Keratinocyte (primary cell): ENCODE measurements at regions not wholly inside any gene's neighbourhood (a gene's known extent, or its start where the extent isn't known, plus 50 kb on each side); places are given as distances from the start of the nearest gene placed in this dataset.
A peak's percentile ranks its signal among the peaks of the same experiment; 100 is the strongest.
"Not testable (repeated sequence)": the region's sequence is repeated elsewhere in the genome, so short reads cannot be mapped to it uniquely, and the experiment has no call there.

Experiments used
- DNase-seq: peaks from one replicate; pipeline ENCODE4 v3.0.0-alpha.2; 2011; ENCODE audit warnings: low read depth, missing footprints, low spot score
- FAIRE-seq: peaks from 2 replicates; lab custom pipeline; 2011; peaks lifted over from hg19 to GRCh38; lab: Jason Lieb, UNC
- H2AFZ ChIP-seq: 2 replicates; pipeline ENCODE4 v1.6.0; 2012; ENCODE audit warnings: low read length, control low read depth, inconsistent platforms; ENCODE audit not compliant: control insufficient read depth
- H3K27ac ChIP-seq: 2 replicates; pipeline ENCODE4 v1.5.1; 2011; ENCODE audit warnings: low read length; ENCODE audit not compliant: control insufficient read depth, insufficient read depth
- H3K27me3 ChIP-seq: 3 replicates; pipeline ENCODE4 v1.6.0; 2011; ENCODE audit warnings: low read length; ENCODE audit not compliant: control insufficient read depth, insufficient read depth; ENCODE audit errors: extremely low read depth
- H3K36me3 ChIP-seq, 2 experiments: 2 replicates in 1 of 2; 3 replicates in 1 of 2; pipeline ENCODE4 v1.5.1; 2011; ENCODE audit warnings: low read length in 2 of 2, mild to moderate bottlenecking in 1 of 2; ENCODE audit not compliant: control insufficient read depth in 2 of 2, insufficient read depth in 2 of 2; ENCODE audit errors: extremely low read depth in 1 of 2
- H3K4me1 ChIP-seq: 3 replicates; pipeline ENCODE4 v1.5.1; 2011; ENCODE audit warnings: low read length; ENCODE audit not compliant: control insufficient read depth, insufficient read depth; ENCODE audit errors: extremely low read depth
- H3K4me2 ChIP-seq: 3 replicates; pipeline ENCODE4 v1.6.0; 2011; ENCODE audit warnings: low read depth, low read length; ENCODE audit not compliant: control insufficient read depth, insufficient read depth; ENCODE audit errors: extremely low read depth
- H3K4me3 ChIP-seq, 3 experiments: fragments of 200-600 bp in 1 of 3; sonication (generic) in 1 of 3; 2 replicates in 2 of 3; 3 replicates in 1 of 3; pipeline ENCODE4 v1.5.1; 2011 to 2016; ENCODE audit warnings: low read length in 3 of 3, mild to moderate bottlenecking in 3 of 3, control low read depth in 2 of 3, inconsistent platforms in 1 of 3, low read depth in 1 of 3, mixed read lengths in 1 of 3, mixed run types in 1 of 3, moderate library complexity in 1 of 3; ENCODE audit not compliant: control insufficient read depth in 2 of 3, insufficient read depth in 2 of 3; ENCODE audit errors: extremely low read depth in 1 of 3
- H3K79me2 ChIP-seq: 2 replicates; pipeline ENCODE4 v1.6.0; 2012; ENCODE audit warnings: low read length; ENCODE audit not compliant: control insufficient read depth, insufficient read depth
- H3K9ac ChIP-seq: 3 replicates; pipeline ENCODE4 v1.6.0; 2011; ENCODE audit warnings: low read length; ENCODE audit not compliant: control insufficient read depth, insufficient read depth; ENCODE audit errors: extremely low read depth
- H3K9me1 ChIP-seq: 3 replicates; pipeline ENCODE4 v1.6.0; 2011; ENCODE audit warnings: low read length; ENCODE audit not compliant: control insufficient read depth, insufficient read depth; ENCODE audit errors: extremely low read depth
- H3K9me3 ChIP-seq: 2 replicates; pipeline ENCODE4 v1.5.1; 2012; ENCODE audit warnings: low read depth, low read length; ENCODE audit not compliant: control insufficient read depth
- H4K20me1 ChIP-seq: 3 replicates; pipeline ENCODE4 v1.6.0; 2011; ENCODE audit warnings: low read length; ENCODE audit not compliant: control insufficient read depth, insufficient read depth; ENCODE audit errors: extremely low read depth
- EZH2 ChIP-seq: IDR thresholded peaks from one replicate; pipeline ENCODE4 v1.6.1; 2012; ENCODE audit warnings: inconsistent platforms, mild to moderate bottlenecking, low read length, moderate library complexity
- dilution Hi-C: fragments of 300-500 bp; cut with MboI; formaldehyde crosslinking; loops from one replicate; pipeline ENCODE4 v1.7.0; 2020; ENCODE audit warnings: low sequenced_read_pairs; ENCODE audit not compliant: extremely low pct_ligation_motif_present
- TF ChIP-seq, protein P1 (sequence below), 3 experiments: IDR thresholded peaks in 1 of 3; conservative IDR thresholded peaks in 1 of 3; optimal IDR thresholded peaks in 1 of 3; 2 replicates in 2 of 3; 3 replicates in 1 of 3; pipeline versions ENCODE3 to v1.5.1; 2011; ENCODE audit warnings: low read length in 3 of 3, mild to moderate bottlenecking in 3 of 3, moderate library complexity in 2 of 3, control low read depth in 1 of 3, inconsistent platforms in 1 of 3; ENCODE audit not compliant: insufficient read depth in 2 of 3; ENCODE audit errors: extremely low read depth in 1 of 3

DNA sequence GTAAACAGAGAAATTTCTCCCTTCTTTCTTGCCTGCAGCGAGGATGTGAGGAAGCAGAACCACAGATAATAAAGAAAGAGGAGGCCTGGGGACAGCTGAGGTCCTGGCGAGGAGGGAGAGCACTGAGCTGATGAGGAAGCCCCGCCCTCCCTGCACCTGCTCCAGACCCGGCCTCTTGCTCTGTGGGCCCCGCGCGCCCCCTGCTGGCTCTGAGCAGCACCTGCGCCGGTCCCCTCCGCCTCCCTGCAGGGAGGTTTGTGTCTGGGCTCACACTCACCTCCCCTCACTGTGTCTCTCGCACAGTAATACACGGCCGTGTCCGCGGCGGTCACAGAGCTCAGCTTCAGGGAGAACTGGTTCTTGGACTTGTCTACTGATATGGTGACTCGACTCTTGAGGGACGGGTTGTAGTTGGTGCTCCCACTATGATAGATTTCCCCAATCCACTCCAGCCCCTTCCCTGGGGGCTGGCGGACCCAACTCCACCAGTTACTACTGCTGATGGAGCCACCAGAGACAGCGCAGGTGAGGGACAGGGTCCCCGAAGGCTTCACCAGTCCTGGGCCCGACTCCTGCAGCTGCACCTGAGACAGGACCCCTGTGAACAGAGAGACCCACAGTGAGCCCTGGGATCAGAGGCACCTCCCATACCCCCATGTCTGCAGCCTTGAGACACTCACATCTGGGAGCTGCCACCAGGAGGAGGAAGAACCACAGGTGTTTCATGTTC, 485.4 kb downstream of the TMEM121 start:
- dilution Hi-C loops, H3K4me1 ChIP-seq, H3K4me2 ChIP-seq, DNase-seq, H3K27ac ChIP-seq, H3K9ac ChIP-seq, H3K79me2 ChIP-seq, FAIRE-seq, H3K36me3 ChIP-seq, H3K27me3 ChIP-seq, H3K4me3 ChIP-seq, H2AFZ ChIP-seq, H4K20me1 ChIP-seq, H3K9me1 ChIP-seq, H3K9me3 ChIP-seq: not testable (repeated sequence)
- TF ChIP-seq, protein P1, sequence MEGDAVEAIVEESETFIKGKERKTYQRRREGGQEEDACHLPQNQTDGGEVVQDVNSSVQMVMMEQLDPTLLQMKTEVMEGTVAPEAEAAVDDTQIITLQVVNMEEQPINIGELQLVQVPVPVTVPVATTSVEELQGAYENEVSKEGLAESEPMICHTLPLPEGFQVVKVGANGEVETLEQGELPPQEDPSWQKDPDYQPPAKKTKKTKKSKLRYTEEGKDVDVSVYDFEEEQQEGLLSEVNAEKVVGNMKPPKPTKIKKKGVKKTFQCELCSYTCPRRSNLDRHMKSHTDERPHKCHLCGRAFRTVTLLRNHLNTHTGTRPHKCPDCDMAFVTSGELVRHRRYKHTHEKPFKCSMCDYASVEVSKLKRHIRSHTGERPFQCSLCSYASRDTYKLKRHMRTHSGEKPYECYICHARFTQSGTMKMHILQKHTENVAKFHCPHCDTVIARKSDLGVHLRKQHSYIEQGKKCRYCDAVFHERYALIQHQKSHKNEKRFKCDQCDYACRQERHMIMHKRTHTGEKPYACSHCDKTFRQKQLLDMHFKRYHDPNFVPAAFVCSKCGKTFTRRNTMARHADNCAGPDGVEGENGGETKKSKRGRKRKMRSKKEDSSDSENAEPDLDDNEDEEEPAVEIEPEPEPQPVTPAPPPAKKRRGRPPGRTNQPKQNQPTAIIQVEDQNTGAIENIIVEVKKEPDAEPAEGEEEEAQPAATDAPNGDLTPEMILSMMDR (optimal IDR thresholded peaks at IDR 0.05 in 1 of 3, IDR thresholded peaks at IDR 0.05 in 1 of 3, conservative IDR thresholded peaks at IDR 0.05 in 1 of 3; ENCODE audit: extremely low read depth in 1 of 3, insufficient read depth in 2 of 3, low read length in 3 of 3): peak in 1 of 3 experiments; percentile 64

GRCh38 chr14:106012361-106012725, 486.0 kb downstream of the TMEM121 start:
- DNase-seq, dilution Hi-C loops: not testable (repeated sequence)

GRCh38 chr14:106013879-106014376, 487.5 kb downstream of the TMEM121 start:
- H3K36me3 ChIP-seq: no peaks in the 10 kb centered on the region
- no peak overlapping the region for H3K4me2 ChIP-seq
- H3K27ac ChIP-seq: no peak overlapping the region
- no peak overlapping the region for H2AFZ ChIP-seq
- FAIRE-seq (no peak), DNase-seq (no peak)
- H3K79me2 ChIP-seq: no peaks in the 10 kb centered on the region
- H3K4me1 ChIP-seq: no peaks in the 10 kb centered on the region
- no peaks in the 10 kb centered on the region for H3K9me3 ChIP-seq
- no peaks in the 10 kb centered on the region for H4K20me1 ChIP-seq
- H3K9me1 ChIP-seq: no peaks in the 10 kb centered on the region
- no peaks in the 10 kb centered on the region for H3K27me3 ChIP-seq
- H3K9ac ChIP-seq: no peak overlapping the region
- no peak overlapping the region for H3K4me3 ChIP-seq
- dilution Hi-C loops: no loop called here
- TF ChIP-seq, protein P1 (optimal IDR thresholded peaks at IDR 0.05 in 1 of 3, IDR thresholded peaks at IDR 0.05 in 1 of 3, conservative IDR thresholded peaks at IDR 0.05 in 1 of 3; ENCODE audit: extremely low read depth in 1 of 3, insufficient read depth in 2 of 3, low read length in 3 of 3): no peak
- TF ChIP-seq EZH2: no peak

More at GRCh38 chr14:106012361-106012725, 486.0 kb downstream of the TMEM121 start:
- not testable (repeated sequence) for H3K9me1 ChIP-seq, H3K27me3 ChIP-seq, H3K4me1 ChIP-seq, H3K9ac ChIP-seq, H3K4me2 ChIP-seq, FAIRE-seq, H3K4me3 ChIP-seq, H2AFZ ChIP-seq, H3K9me3 ChIP-seq, H3K27ac ChIP-seq, H3K36me3 ChIP-seq, H3K79me2 ChIP-seq, H4K20me1 ChIP-seq

DNA sequence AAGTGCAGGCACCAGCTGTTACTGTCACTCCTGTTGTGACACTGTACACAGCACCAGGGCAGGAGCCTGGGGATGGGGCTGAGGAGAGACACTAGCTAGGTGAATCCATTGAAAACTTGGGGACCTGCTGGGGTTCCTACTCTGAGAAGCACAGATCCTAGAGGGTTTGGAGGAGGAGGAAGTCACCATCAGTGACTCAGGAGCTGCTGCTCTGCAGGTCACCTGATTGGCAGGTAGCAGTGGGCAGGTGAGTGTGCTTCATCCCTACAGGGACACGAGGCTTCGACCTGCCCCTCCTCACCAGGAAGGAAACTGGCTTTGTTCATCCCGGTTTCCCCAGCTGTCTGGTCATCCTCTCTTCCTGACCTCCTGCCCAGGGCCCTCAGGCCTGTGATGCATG, 491.6 kb downstream of the TMEM121 start:
- H3K79me2 ChIP-seq, H3K9me1 ChIP-seq, H3K9ac ChIP-seq, H3K27ac ChIP-seq, DNase-seq, H3K4me2 ChIP-seq, H3K9me3 ChIP-seq, H3K36me3 ChIP-seq, H3K4me3 ChIP-seq, H4K20me1 ChIP-seq, dilution Hi-C loops, H2AFZ ChIP-seq, FAIRE-seq, H3K27me3 ChIP-seq, H3K4me1 ChIP-seq: not testable (repeated sequence)
